Activated CD8-positive, alpha-beta T cell treated with anti-CD3 and anti-CD28 coated beads for 36 hours (primary cell): ENCODE measurements at regions not wholly inside any gene's neighbourhood (a gene's known extent, or its start where the extent isn't known, plus 50 kb on each side); places are given as distances from the start of the nearest gene placed in this dataset.

ENCODE experiments used
- ATAC-seq: fragments of 200-7000 bp; cut with Tn5 transposase; one replicate; pipeline ENCODE4 v1.10.0; 2021; ENCODE audit warnings: mild to moderate bottlenecking, moderate library complexity
- CTCF ChIA-PET: fragments of 350-600 bp; sonication (Branson Sonifier 250); formaldehyde crosslinking; loops from one replicate; lab custom pipeline; 2021; ENCODE audit warnings: antibody characterized with exemption; lab: Charles Lee
- POLR2A ChIA-PET: fragments of 350-600 bp; sonication (Branson Sonifier 250); formaldehyde crosslinking; loops from one replicate; lab custom pipeline; 2021; ENCODE audit warnings: antibody characterized with exemption; lab: Charles Lee
- DNase-seq: peaks from one replicate; pipeline ENCODE4 v3.0.0-alpha.2; 2020
- H3K27ac Mint-ChIP-seq: one replicate; pipeline ENCODE4 v1.8.0; 2021; ENCODE audit warnings: mild to moderate bottlenecking, mixed read lengths
- H3K27me3 Mint-ChIP-seq: one replicate; pipeline ENCODE4 v1.8.0; 2021; ENCODE audit warnings: mixed read lengths
- H3K36me3 Mint-ChIP-seq: one replicate; pipeline ENCODE4 v1.8.0; 2021; ENCODE audit warnings: low read depth, mixed read lengths
- H3K4me1 Mint-ChIP-seq: one replicate; pipeline ENCODE4 v1.8.0; 2021; ENCODE audit warnings: low read depth, mixed read lengths
- H3K4me3 Mint-ChIP-seq: one replicate; pipeline ENCODE4 v1.8.0; 2021; ENCODE audit warnings: mild to moderate bottlenecking, moderate library complexity, mixed read lengths
- H3K9me3 Mint-ChIP-seq: one replicate; pipeline ENCODE4 v1.8.0; 2021; ENCODE audit warnings: mixed read lengths
- intact Hi-C: fragments of 100-400 bp; cut with micrococcal nuclease; formaldehyde crosslinking; loops from one replicate; pipeline ENCODE4 v1.10.0; 2022
- TF ChIP-seq, protein P1 (sequence below): fragments of 200-600 bp; IDR thresholded peaks from one replicate; pipeline ENCODE4 v1.8.0; 2022; ENCODE audit warnings: antibody characterized with exemption, mild to moderate bottlenecking

DNA sequence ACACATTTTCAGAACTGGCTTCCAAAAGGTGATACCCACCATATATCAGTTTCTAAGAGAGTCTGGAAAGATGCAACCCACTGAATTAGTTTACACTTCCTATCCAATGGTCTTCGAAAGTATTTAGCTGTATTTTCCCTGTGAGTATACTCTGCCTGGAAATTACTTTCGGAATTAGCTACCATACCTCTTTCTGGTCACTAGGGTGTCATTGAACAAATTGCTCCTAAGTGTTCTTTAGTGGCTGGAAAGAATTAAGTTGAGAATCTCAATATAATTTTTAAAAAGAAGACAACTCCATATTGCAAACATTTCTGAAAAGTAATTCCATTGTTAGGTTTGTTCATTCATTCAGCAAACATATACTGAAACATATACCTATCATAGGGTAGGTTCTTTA, 283.1 kb upstream of the SSTR1 start:
- intact Hi-C loops = no loop called here
- Mint-ChIP-seq H3K36me3 (no peaks in the 10 kb centered on the region), H3K27ac (no peak overlapping the region), H3K4me3 (no peak overlapping the region), H3K4me1 (no peaks in the 10 kb centered on the region), H3K27me3 (peaks cover 3% of the 10 kb centered on the region), H3K9me3 (no peaks in the 10 kb centered on the region)
- ChIA-PET POLR2A (no interaction called here), CTCF (no interaction called here)
- no peak for DNase-seq
- TF ChIP-seq, protein P1, sequence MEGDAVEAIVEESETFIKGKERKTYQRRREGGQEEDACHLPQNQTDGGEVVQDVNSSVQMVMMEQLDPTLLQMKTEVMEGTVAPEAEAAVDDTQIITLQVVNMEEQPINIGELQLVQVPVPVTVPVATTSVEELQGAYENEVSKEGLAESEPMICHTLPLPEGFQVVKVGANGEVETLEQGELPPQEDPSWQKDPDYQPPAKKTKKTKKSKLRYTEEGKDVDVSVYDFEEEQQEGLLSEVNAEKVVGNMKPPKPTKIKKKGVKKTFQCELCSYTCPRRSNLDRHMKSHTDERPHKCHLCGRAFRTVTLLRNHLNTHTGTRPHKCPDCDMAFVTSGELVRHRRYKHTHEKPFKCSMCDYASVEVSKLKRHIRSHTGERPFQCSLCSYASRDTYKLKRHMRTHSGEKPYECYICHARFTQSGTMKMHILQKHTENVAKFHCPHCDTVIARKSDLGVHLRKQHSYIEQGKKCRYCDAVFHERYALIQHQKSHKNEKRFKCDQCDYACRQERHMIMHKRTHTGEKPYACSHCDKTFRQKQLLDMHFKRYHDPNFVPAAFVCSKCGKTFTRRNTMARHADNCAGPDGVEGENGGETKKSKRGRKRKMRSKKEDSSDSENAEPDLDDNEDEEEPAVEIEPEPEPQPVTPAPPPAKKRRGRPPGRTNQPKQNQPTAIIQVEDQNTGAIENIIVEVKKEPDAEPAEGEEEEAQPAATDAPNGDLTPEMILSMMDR = no peak
- no peak for ATAC-seq

DNA sequence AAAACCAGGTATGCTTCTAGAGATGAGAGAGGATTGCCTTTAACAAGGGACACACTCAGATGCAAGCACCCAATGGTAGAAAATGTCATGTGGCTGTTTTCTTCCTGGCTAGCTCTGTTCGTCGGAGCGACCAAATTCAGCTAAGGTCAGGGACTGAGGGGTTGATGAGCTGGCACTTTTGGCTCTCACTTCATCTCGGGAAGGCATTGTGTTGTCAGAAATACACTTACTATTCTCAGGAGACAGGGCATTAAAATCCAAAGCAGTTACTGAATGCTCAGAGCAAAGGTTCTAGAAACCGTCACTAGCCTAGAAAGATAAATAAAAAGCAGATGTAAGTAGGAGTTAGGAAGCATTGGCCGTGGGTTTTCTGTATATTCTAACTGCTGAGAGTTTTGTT, 275.7 kb upstream of the SSTR1 start:
- CTCF ChIA-PET = no interaction called here
- no peaks in the 10 kb centered on the region for H3K36me3 Mint-ChIP-seq

DNA sequence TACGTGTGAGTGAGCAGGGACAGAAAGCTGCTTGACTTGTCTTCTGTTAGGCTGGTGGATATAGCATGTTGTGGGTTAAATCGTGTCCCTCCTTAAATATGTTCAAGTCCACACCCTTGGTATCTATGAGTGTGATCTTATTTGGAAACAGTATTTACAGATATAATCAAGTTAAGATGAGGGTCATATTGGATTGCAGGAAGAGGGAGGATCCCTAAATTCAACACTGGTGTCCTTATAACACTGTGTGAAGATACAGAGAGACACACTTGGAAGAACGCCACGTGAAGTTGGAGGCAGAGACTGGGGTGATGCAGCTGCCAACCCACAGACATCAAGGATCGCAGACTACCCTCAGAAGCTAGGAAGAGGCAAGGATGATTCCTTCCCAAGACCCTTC, 275.2 kb upstream of the SSTR1 start:
- TF ChIP-seq, protein P1 = no peak
- Mint-ChIP-seq H3K4me1 (no peaks in the 10 kb centered on the region), H3K4me3 (no peak overlapping the region), H3K27ac (no peak overlapping the region), H3K9me3 (no peaks in the 10 kb centered on the region), H3K27me3 (peaks cover 3% of the 10 kb centered on the region), H3K36me3 (no peaks in the 10 kb centered on the region)
- POLR2A ChIA-PET = no interaction called here
- ATAC-seq (no peak), DNase-seq (no peak)
- intact Hi-C loops = no loop called here
- CTCF ChIA-PET = no interaction called here

More for the DNA sequence above, 275.7 kb upstream of the SSTR1 start:
- intact Hi-C loops = no loop called here
- POLR2A ChIA-PET = no interaction called here
- H3K4me3 Mint-ChIP-seq = no peak overlapping the region
- H3K4me1 Mint-ChIP-seq = no peaks in the 10 kb centered on the region
- no peaks in the 10 kb centered on the region for H3K9me3 Mint-ChIP-seq
- H3K27ac Mint-ChIP-seq = no peak overlapping the region
- no peak for DNase-seq
- H3K27me3 Mint-ChIP-seq = peaks cover 3% of the 10 kb centered on the region
- no peak for ATAC-seq
- TF ChIP-seq, protein P1 = no peak

DNA sequence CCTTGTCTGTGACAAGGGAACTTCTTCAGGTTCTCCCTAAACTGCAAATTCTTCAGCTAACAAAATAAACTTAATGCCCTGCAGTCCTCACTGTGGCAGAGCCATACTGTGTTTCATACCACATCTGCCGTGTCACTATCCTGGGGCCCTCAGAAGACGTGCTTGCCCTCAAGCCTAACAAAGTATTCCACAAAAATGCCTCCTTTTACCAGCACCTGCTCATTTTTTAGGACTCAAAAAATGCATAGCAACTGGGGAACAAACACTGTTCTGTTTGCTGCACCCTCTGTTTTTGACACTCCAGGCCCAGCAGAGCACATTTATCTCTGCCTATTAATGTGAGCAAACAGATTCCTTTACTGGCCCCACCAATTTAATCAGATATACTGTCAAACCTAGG, 270.7 kb upstream of the SSTR1 start:
- TF ChIP-seq, protein P1 = no peak
- intact Hi-C loops = no loop called here
- ATAC-seq = no peak
- no peaks in the 10 kb centered on the region for H3K4me1 Mint-ChIP-seq
- H3K36me3 Mint-ChIP-seq = no peaks in the 10 kb centered on the region
- POLR2A ChIA-PET = no interaction called here
- H3K4me3 Mint-ChIP-seq = no peak overlapping the region
- H3K27ac Mint-ChIP-seq = no peak overlapping the region
- H3K27me3 Mint-ChIP-seq = peaks cover 5% of the 10 kb centered on the region
- CTCF ChIA-PET = no interaction called here
- DNase-seq = no peak
- no peaks in the 10 kb centered on the region for H3K9me3 Mint-ChIP-seq

DNA sequence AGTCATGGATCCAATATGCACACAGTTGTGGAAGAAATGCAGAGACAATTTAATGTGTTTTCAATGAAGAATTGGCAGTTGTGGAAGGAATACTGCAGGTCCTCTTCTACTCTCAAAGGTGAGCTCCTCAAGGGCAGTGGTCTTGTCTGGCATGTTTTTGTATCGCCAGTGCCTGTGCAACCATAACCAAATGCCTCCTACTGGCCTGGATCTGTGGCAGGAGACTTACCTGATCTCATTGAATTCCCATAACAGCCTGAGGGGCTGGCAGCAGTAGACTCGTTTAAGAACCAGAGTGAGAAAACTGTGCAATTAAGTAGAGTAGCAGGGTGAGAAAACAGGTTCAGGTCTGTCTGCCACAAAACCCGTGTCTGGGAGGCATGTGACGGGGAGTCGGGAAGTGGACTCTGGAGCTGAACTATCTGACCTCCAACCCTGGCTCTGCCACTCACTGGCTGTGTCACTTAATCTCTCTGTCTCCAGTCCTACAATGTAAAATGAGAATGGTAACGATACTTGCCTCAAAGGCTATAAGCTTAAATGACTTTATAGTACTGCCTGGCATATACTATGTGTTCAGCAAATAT, 268.2 kb upstream of the SSTR1 start:
- ATAC-seq (no peak), DNase-seq (no peak)
- POLR2A ChIA-PET = no interaction called here
- H3K4me3 Mint-ChIP-seq = no peak overlapping the region
- peaks cover 3% of the 10 kb centered on the region for H3K9me3 Mint-ChIP-seq
- CTCF ChIA-PET = no interaction called here
- no peaks in the 10 kb centered on the region for H3K4me1 Mint-ChIP-seq
- H3K27me3 Mint-ChIP-seq = peaks cover 1% of the 10 kb centered on the region
- H3K36me3 Mint-ChIP-seq = no peaks in the 10 kb centered on the region
- no peak overlapping the region for H3K27ac Mint-ChIP-seq
- intact Hi-C loops = no loop called here
- TF ChIP-seq, protein P1 = no peak
